Liver (tissue), 8 donors: ENCODE measurements at regions not wholly inside any gene's neighbourhood (a gene's known extent, or its start where the extent isn't known, plus 50 kb on each side); places are given as distances from the start of the nearest gene placed in this dataset.

Experiments
- DNase-seq: peaks from one replicate; pipeline ENCODE4 v3.0.0-alpha.2; 2017; ENCODE audit warnings: low spot score
- H3K27ac ChIP-seq, 2 donors: one replicate each; pipeline ENCODE4 v1.7.0; 2013; ENCODE audit warnings: inconsistent platforms in 2 of 2, low read length in 2 of 2, control low read depth in 1 of 2, low read depth in 1 of 2, mild to moderate bottlenecking in 1 of 2
- H3K27me3 ChIP-seq, 4 donors: one replicate each; pipeline versions ENCODE4 v1.6.1 to v1.7.0; 2013; ENCODE audit warnings: low read length in 3 of 4, inconsistent platforms in 1 of 4, mild to moderate bottlenecking in 1 of 4, moderate library complexity in 1 of 4; ENCODE audit not compliant: control insufficient read depth in 4 of 4, insufficient read depth in 4 of 4
- H3K36me3 ChIP-seq, 4 donors: one replicate each; pipeline versions ENCODE4 v1.6.1 to v1.7.0; 2013; ENCODE audit warnings: low read length in 3 of 4, mild to moderate bottlenecking in 3 of 4, low read depth in 1 of 4, moderate library complexity in 1 of 4; ENCODE audit not compliant: control insufficient read depth in 4 of 4, insufficient read depth in 3 of 4
- H3K4me1 ChIP-seq, 4 donors: one replicate each; pipeline versions ENCODE4 v1.6.1 to v1.7.0; 2013; ENCODE audit warnings: low read length in 3 of 4, mild to moderate bottlenecking in 3 of 4, moderate library complexity in 1 of 4; ENCODE audit not compliant: control insufficient read depth in 4 of 4, insufficient read depth in 4 of 4
- H3K4me3 ChIP-seq, 3 donors: one replicate each; pipeline versions ENCODE4 v1.6.1 to v1.7.0; 2013; ENCODE audit warnings: low read length in 3 of 3, control low read depth in 1 of 3, low read depth in 1 of 3, mild to moderate bottlenecking in 1 of 3
- H3K9ac ChIP-seq, 2 donors: one replicate each; pipeline ENCODE4 v1.7.0; 2013; ENCODE audit warnings: low read length in 2 of 2, mild to moderate bottlenecking in 2 of 2, moderate library complexity in 2 of 2, control low read depth in 1 of 2, low read depth in 1 of 2
- H3K9me3 ChIP-seq, 4 donors: one replicate each; pipeline versions ENCODE4 v1.6.1 to v1.7.0; 2013; ENCODE audit warnings: low read length in 3 of 4; ENCODE audit not compliant: control insufficient read depth in 4 of 4
- ATF3 ChIP-seq: IDR thresholded peaks from 2 replicates; pipeline ENCODE4 v1.6.1; 2016; ENCODE audit warnings: antibody characterized with exemption
- EGR1 ChIP-seq, 2 donors: IDR thresholded peaks; 2 replicates each; pipeline ENCODE4 v1.6.1; 2016 to 2018; ENCODE audit warnings: antibody characterized with exemption in 2 of 2, low read depth in 2 of 2
- FOXA1 ChIP-seq: IDR thresholded peaks from 2 replicates; pipeline ENCODE4 v1.6.1; 2016; ENCODE audit warnings: antibody characterized with exemption
- FOXA2 ChIP-seq: IDR thresholded peaks from 2 replicates; pipeline ENCODE4 v1.6.1; 2016; ENCODE audit warnings: antibody characterized with exemption
- GABPA ChIP-seq, 2 donors: IDR thresholded peaks in 1 of 2; conservative IDR thresholded peaks in 1 of 2; 2 replicates each; pipeline ENCODE4 v1.6.1; 2016; ENCODE audit warnings: antibody characterized with exemption in 2 of 2, mild to moderate bottlenecking in 1 of 2, moderate library complexity in 1 of 2
- HNF4A ChIP-seq, 2 donors: conservative IDR thresholded peaks; 2 replicates each; pipeline ENCODE4 v1.6.1; 2016; ENCODE audit warnings: antibody characterized with exemption in 2 of 2, mild to moderate bottlenecking in 2 of 2
- HNF4G ChIP-seq: IDR thresholded peaks from 2 replicates; pipeline ENCODE4 v1.6.1; 2016; ENCODE audit warnings: antibody characterized with exemption
- JUND ChIP-seq, 2 donors: IDR thresholded peaks; 2 replicates each; pipeline ENCODE4 v1.6.1; 2016; ENCODE audit warnings: antibody characterized with exemption in 2 of 2
- NR2F2 ChIP-seq: IDR thresholded peaks from 2 replicates; pipeline ENCODE4 v1.6.1; 2016; ENCODE audit warnings: antibody characterized with exemption
- RAD21 ChIP-seq, 2 donors: IDR thresholded peaks; 2 replicates each; pipeline ENCODE4 v1.6.1; 2016; ENCODE audit warnings: antibody characterized with exemption in 2 of 2, mild to moderate bottlenecking in 2 of 2
- REST ChIP-seq: IDR thresholded peaks from 2 replicates; pipeline ENCODE4 v1.6.1; 2016; ENCODE audit warnings: antibody characterized with exemption, mild to moderate bottlenecking
- RXRA ChIP-seq, 2 donors: IDR thresholded peaks; 2 replicates each; pipeline ENCODE4 v1.6.1; 2017 to 2018; ENCODE audit warnings: antibody characterized with exemption in 2 of 2, mild to moderate bottlenecking in 1 of 2
- SP1 ChIP-seq: IDR thresholded peaks from 2 replicates; pipeline ENCODE4 v1.6.1; 2018; ENCODE audit warnings: antibody characterized with exemption, mild to moderate bottlenecking
- TAF1 ChIP-seq: conservative IDR thresholded peaks from 2 replicates; pipeline ENCODE4 v1.6.1; 2016; ENCODE audit warnings: antibody characterized with exemption, mild to moderate bottlenecking
- YY1 ChIP-seq: IDR thresholded peaks from 2 replicates; pipeline ENCODE4 v1.6.1; 2016; ENCODE audit warnings: antibody characterized with exemption, mild to moderate bottlenecking
- WGBS: extraction: QIAGEN DNeasy Blood & Tissue Kit; methylation state at CpG from one replicate; pipeline ENCODE4 v1.1.7; 2013; 5-methylcytosine and 5-hydroxymethylcytosine counted together
- TF ChIP-seq, protein P1 (sequence below): IDR thresholded peaks from 2 replicates; pipeline ENCODE4 v1.6.1; 2016; ENCODE audit warnings: antibody characterized with exemption
- TF ChIP-seq, protein P2 (sequence below): IDR thresholded peaks from 2 replicates; pipeline ENCODE4 v1.6.1; 2016; ENCODE audit warnings: antibody characterized with exemption
- TF ChIP-seq, protein P3 (sequence below): fragments of 150-350 bp; IDR thresholded peaks from 2 replicates; pipeline ENCODE4 v1.5.1; 2017; ENCODE audit warnings: improper control_type of control experiment, low read depth, low read length; ENCODE audit not compliant: missing input control
- donor health status: healthy.
- donor health status: healthy.
- donor health status: healthy.
- donor health status: healthy.
- donor health status: healthy.

GRCh38 chr5:24376616-24377015 is 268.2 kb downstream of the CDH10 start:
- H3K4me3 ChIP-seq = no peak overlapping the region
- H3K27ac ChIP-seq = no peak overlapping the region
- no peak overlapping the region for H3K9ac ChIP-seq
- no peaks in the 10 kb centered on the region for H3K27me3 ChIP-seq
- H3K36me3 ChIP-seq = no peaks in the 10 kb centered on the region
- H3K4me1 ChIP-seq = no peaks in the 10 kb centered on the region
- WGBS = 79% methylated on average over 6 of the region's 6 CpGs
- no peak for TF ChIP-seq YY1
- TF ChIP-seq HNF4G = no peak
- TF ChIP-seq NR2F2 = no peak
- no peak for TF ChIP-seq RAD21 (IDR thresholded peaks at IDR 0.05)
- TF ChIP-seq, protein P1, sequence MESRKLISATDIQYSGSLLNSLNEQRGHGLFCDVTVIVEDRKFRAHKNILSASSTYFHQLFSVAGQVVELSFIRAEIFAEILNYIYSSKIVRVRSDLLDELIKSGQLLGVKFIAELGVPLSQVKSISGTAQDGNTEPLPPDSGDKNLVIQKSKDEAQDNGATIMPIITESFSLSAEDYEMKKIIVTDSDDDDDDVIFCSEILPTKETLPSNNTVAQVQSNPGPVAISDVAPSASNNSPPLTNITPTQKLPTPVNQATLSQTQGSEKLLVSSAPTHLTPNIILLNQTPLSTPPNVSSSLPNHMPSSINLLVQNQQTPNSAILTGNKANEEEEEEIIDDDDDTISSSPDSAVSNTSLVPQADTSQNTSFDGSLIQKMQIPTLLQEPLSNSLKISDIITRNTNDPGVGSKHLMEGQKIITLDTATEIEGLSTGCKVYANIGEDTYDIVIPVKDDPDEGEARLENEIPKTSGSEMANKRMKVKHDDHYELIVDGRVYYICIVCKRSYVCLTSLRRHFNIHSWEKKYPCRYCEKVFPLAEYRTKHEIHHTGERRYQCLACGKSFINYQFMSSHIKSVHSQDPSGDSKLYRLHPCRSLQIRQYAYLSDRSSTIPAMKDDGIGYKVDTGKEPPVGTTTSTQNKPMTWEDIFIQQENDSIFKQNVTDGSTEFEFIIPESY = no peak
- no peak for TF ChIP-seq EGR1 (IDR thresholded peaks at IDR 0.05; ENCODE audit: low read depth in 2 of 2)
- no peak for TF ChIP-seq SP1
- TF ChIP-seq JUND (IDR thresholded peaks at IDR 0.05) = no peak
- no peak for TF ChIP-seq FOXA1
- TF ChIP-seq TAF1 = no peak
- no peak for TF ChIP-seq REST
- no peak for TF ChIP-seq HNF4A (conservative IDR thresholded peaks at IDR 0.05)
- TF ChIP-seq RXRA (IDR thresholded peaks at IDR 0.05) = no peak
- TF ChIP-seq, protein P2, sequence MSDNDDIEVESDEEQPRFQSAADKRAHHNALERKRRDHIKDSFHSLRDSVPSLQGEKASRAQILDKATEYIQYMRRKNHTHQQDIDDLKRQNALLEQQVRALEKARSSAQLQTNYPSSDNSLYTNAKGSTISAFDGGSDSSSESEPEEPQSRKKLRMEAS = no peak
- TF ChIP-seq FOXA2 = no peak
- TF ChIP-seq GABPA (IDR thresholded peaks at IDR 0.05 in 1 of 2, conservative IDR thresholded peaks at IDR 0.05 in 1 of 2) = no peak
- TF ChIP-seq, protein P3, sequence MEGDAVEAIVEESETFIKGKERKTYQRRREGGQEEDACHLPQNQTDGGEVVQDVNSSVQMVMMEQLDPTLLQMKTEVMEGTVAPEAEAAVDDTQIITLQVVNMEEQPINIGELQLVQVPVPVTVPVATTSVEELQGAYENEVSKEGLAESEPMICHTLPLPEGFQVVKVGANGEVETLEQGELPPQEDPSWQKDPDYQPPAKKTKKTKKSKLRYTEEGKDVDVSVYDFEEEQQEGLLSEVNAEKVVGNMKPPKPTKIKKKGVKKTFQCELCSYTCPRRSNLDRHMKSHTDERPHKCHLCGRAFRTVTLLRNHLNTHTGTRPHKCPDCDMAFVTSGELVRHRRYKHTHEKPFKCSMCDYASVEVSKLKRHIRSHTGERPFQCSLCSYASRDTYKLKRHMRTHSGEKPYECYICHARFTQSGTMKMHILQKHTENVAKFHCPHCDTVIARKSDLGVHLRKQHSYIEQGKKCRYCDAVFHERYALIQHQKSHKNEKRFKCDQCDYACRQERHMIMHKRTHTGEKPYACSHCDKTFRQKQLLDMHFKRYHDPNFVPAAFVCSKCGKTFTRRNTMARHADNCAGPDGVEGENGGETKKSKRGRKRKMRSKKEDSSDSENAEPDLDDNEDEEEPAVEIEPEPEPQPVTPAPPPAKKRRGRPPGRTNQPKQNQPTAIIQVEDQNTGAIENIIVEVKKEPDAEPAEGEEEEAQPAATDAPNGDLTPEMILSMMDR = no peak
- no peak for TF ChIP-seq ATF3
- H3K9me3 ChIP-seq = no peaks in the 10 kb centered on the region
- DNase-seq = no peak
